ENCODE measurements at regions not wholly inside any gene's neighbourhood (a gene's known extent, or its start where the extent isn't known, plus 50 kb on each side); places are given as distances from the start of the nearest gene placed in this dataset.
"Not testable (repeated sequence)": the region's sequence is repeated elsewhere in the genome, so short reads cannot be mapped to it uniquely, and the experiment has no call there.

DNA sequence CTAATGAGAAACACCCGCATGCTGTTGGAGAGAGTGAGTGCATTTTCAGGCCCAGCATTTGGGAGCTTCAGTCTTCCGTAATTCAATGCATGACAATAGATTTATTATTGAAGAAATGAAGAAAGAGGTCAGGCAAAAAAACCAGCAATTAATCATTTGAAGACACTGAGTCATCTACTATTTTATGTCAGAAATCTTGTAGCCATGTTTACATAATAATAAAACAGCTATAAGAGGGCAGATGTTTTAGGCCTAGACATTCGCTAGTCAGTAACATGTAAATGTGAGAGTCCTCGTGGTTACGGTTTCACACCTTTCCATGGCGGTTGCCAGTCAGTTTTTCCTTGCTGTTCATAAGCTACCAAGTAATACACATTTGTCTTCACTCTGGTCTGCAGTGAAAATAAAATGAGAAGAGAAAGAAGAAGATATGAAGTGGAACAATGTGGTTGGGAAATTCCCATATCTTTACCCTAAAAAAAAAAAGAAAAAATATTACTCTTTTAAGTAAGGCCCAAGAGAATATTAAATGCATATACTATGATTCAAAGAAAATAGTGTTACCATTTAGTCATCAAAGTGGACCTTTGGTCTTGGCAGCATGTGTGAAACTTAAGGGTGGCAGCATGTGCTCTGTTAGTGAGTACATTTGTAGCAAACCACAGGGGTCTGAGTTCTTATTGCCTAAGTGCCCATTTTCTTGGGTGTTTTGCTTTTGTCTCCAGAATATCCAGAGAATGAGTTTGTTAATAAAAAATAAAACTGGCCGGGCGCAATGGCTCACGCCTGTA is 140.5 kb upstream of the TBL1XR1 start:
- H3K36me3 ChIP-seq (ENCODE audit: control insufficient read depth, insufficient read depth, low read length) = no peaks in the 10 kb centered on the region
- H2AFZ ChIP-seq = no peak overlapping the region
- H3K4me2 ChIP-seq (ENCODE audit: low read length) = no peak overlapping the region
- H3K9me3 ChIP-seq (ENCODE audit: control insufficient read depth, low read length) = no peaks in the 10 kb centered on the region
- H3K27ac ChIP-seq = no peak overlapping the region
- H3K4me3 ChIP-seq (ENCODE audit: low read depth, low read length) = no peak overlapping the region
- H3K27me3 ChIP-seq (ENCODE audit: control insufficient read depth, insufficient read depth, low read length) = no peaks in the 10 kb centered on the region
- TF ChIP-seq, protein P1, sequence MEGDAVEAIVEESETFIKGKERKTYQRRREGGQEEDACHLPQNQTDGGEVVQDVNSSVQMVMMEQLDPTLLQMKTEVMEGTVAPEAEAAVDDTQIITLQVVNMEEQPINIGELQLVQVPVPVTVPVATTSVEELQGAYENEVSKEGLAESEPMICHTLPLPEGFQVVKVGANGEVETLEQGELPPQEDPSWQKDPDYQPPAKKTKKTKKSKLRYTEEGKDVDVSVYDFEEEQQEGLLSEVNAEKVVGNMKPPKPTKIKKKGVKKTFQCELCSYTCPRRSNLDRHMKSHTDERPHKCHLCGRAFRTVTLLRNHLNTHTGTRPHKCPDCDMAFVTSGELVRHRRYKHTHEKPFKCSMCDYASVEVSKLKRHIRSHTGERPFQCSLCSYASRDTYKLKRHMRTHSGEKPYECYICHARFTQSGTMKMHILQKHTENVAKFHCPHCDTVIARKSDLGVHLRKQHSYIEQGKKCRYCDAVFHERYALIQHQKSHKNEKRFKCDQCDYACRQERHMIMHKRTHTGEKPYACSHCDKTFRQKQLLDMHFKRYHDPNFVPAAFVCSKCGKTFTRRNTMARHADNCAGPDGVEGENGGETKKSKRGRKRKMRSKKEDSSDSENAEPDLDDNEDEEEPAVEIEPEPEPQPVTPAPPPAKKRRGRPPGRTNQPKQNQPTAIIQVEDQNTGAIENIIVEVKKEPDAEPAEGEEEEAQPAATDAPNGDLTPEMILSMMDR (IDR thresholded peaks at IDR 0.05) = no peak
- no peaks in the 10 kb centered on the region for H3K79me2 ChIP-seq
- H3K4me1 ChIP-seq = peaks cover 11% of the 10 kb centered on the region
- H3K9ac ChIP-seq = no peak overlapping the region

DNA sequence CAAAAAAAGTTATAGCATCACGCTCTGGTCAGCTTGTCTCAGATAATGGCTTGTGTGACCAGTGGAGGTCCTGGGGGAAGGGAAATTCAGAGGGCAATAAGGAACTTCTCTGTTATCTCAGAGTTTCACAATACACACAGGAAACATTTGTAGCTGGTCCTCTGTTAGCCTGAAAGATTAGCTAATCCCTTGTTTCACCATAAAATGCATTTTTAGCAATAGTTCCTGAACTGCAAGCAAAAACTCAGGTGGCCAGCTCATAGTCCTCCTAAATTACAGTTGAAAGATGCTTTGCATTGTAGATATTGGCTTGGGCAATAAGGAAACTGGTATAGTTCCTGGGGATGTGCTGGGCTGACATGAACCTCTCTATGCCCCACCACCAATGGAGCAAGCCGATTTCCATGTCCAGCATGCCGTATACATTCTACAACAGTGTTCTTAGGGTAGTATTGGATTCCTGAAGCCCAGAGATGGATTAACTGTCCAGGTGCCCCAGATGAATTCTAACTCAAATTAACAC is 141.5 kb upstream of the TBL1XR1 start:
- H3K36me3 ChIP-seq (ENCODE audit: control insufficient read depth, insufficient read depth, low read length) = no peaks in the 10 kb centered on the region
- TF ChIP-seq, protein P1 (IDR thresholded peaks at IDR 0.05) = no peak
- no peaks in the 10 kb centered on the region for H3K27me3 ChIP-seq (ENCODE audit: control insufficient read depth, insufficient read depth, low read length)
- no peak overlapping the region for H3K4me3 ChIP-seq (ENCODE audit: low read depth, low read length)
- no peak overlapping the region for H3K9ac ChIP-seq
- no peaks in the 10 kb centered on the region for H3K79me2 ChIP-seq
- peaks cover 7% of the 10 kb centered on the region for H3K4me1 ChIP-seq
- H3K9me3 ChIP-seq (ENCODE audit: control insufficient read depth, low read length) = no peaks in the 10 kb centered on the region
- H3K4me2 ChIP-seq (ENCODE audit: low read length) = no peak overlapping the region
- H2AFZ ChIP-seq = no peak overlapping the region
- no peak overlapping the region for H3K27ac ChIP-seq

DNA sequence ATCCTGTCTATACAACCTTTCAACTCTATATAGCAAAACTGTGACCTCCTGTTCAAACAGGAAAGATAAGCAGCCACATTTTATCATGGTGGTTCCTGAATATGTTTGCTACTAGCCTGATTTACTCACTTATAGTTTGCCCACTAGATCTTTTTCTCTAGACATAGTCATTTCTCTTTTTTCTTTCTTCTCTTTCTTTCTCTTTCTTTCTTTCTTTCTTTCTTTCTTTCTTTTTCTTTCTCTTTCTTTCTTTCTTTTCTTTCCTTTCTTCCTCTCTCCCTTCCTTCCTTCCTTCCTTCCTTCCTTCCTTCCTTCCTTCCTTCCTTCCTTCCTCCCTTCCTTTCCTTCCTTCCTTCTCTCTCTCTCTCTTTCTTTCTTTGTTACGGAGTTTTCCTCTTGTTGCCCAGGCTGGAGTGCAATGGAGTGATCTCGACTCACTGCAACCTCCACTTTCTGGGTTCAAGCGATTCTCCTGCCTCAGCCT is 142.0 kb upstream of the TBL1XR1 start:
- H3K79me2 ChIP-seq; H2AFZ ChIP-seq; H3K9ac ChIP-seq; H3K9me3 ChIP-seq (ENCODE audit: control insufficient read depth, low read length); H3K4me2 ChIP-seq (ENCODE audit: low read length); H3K4me3 ChIP-seq (ENCODE audit: low read depth, low read length); H3K27ac ChIP-seq; H3K27me3 ChIP-seq (ENCODE audit: control insufficient read depth, insufficient read depth, low read length); H3K36me3 ChIP-seq (ENCODE audit: control insufficient read depth, insufficient read depth, low read length); H3K4me1 ChIP-seq: not testable (repeated sequence)

DNA sequence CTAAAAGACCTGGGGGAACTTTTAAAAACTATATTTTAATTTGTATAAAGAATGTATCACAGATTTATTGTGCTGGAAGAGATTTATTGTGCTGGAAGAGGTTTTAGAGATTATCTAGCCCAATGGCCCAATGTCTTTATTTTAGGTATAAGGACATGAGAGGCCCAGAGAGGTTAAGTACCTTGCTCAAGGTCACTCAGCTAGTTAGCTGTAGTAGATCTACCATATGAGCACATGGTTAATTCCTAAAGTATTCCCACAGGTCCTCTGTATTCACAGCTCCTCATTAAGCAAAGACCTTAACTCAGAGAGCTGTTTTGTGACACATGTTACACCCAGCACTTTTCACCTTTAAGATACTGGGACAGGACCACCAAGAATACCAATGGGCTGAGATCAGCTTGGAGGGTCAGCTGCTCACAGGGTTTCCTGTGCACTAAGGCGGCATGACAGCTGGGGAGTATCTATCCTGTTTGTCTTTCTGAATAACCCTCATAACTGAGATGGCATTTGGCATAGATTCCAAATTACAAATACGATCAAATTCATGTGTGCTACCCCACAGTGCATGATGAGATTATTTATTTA is 143.1 kb upstream of the TBL1XR1 start:
- TF ChIP-seq, protein P1 (IDR thresholded peaks at IDR 0.05) = no peak
- Histone ChIP-seq H3K9me3 (ENCODE audit: control insufficient read depth, low read length) (no peaks in the 10 kb centered on the region), H3K4me2 (ENCODE audit: low read length) (no peak overlapping the region), H3K4me3 (ENCODE audit: low read depth, low read length) (no peak overlapping the region), H3K4me1 (peaks cover 12% of the 10 kb centered on the region), H3K27me3 (ENCODE audit: control insufficient read depth, insufficient read depth, low read length) (no peaks in the 10 kb centered on the region), H2AFZ (no peak overlapping the region), H3K27ac (no peak overlapping the region), H3K79me2 (no peaks in the 10 kb centered on the region), H3K36me3 (ENCODE audit: control insufficient read depth, insufficient read depth, low read length) (no peaks in the 10 kb centered on the region), H3K9ac (no peak overlapping the region)

DNA sequence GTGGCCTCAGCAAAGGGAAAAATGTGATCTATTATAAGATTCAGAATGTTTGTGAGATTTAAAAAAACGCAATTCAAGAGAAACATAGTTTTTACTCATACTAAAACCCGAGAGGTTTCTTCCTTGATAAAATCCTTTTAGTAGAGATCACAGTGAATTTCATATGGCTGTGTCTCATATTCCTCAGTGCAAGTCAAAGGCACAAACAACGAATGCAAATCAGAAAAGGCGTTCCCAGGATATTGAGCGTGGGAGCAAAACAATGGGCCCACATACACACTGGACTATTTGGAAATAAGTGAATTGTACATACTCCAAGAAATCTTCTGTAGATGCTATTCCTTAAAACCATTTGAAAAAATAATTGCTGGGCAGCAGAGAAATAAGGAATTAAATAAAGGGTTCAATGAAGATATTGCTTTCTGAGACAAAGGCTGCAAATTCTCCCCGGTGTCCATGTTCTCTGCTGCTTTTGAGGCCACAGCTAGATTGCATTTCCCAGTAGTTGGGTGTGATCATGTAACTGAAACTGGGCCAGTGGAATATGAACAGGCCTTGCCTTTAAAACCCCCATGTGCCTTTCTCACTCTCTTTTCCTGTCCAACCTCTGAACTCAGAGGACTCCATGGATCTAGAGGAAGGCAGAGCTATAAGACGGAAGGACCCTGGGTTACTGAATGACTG is 144.6 kb upstream of the TBL1XR1 start:
- Histone ChIP-seq H2AFZ (peak overlapping the region; percentile 47), H3K4me3 (ENCODE audit: low read depth, low read length) (no peak overlapping the region), H3K4me2 (ENCODE audit: low read length) (no peak overlapping the region), H3K9me3 (ENCODE audit: control insufficient read depth, low read length) (no peaks in the 10 kb centered on the region), H3K36me3 (ENCODE audit: control insufficient read depth, insufficient read depth, low read length) (no peaks in the 10 kb centered on the region), H3K4me1 (peaks cover 20% of the 10 kb centered on the region), H3K9ac (no peak overlapping the region), H3K27me3 (ENCODE audit: control insufficient read depth, insufficient read depth, low read length) (no peaks in the 10 kb centered on the region), H3K27ac (no peak overlapping the region), H3K79me2 (no peaks in the 10 kb centered on the region)
- TF ChIP-seq, protein P1 (IDR thresholded peaks at IDR 0.05) = no peak
